Pancreas (tissue), 10 donors: ENCODE measurements at regions not wholly inside any gene's neighbourhood (a gene's known extent, or its start where the extent isn't known, plus 50 kb on each side); places are given as distances from the start of the nearest gene placed in this dataset.

Experiments used
- ATAC-seq, 4 donors: fragments of 200-7000 bp; cut with Tn5 transposase; one replicate each; pipeline versions ENCODE4 v1.8.0 to v1.9.1; 2020; ENCODE audit warnings: mild to moderate bottlenecking in 4 of 4, moderate library complexity in 4 of 4
- DNase-seq, 6 donors: peaks; one replicate each; pipeline ENCODE4 v3.0.0-alpha.2; 2020
- FAIRE-seq: peaks from 2 replicates; lab custom pipeline; 2012; peaks lifted over from hg19 to GRCh38; lab: Jason Lieb, UNC
- H3K27ac ChIP-seq, 4 donors: fragments of 200-600 bp; sonication (generic); 1 replicate in 3 of 4; 2 replicates in 1 of 4; pipeline versions ENCODE4 v1.5.0 to v1.8.0; 2020
- H3K27me3 ChIP-seq, 4 donors: fragments of 200-600 bp; one replicate each; pipeline ENCODE4 v1.8.0; 2021
- H3K36me3 ChIP-seq, 3 donors: fragments of 200-600 bp; sonication (generic) in 1 of 3; one replicate each; pipeline versions ENCODE4 v1.5.0 to v1.8.0; 2020 to 2021
- H3K4me1 ChIP-seq, 3 donors: fragments of 200-600 bp; one replicate each; pipeline ENCODE4 v1.8.0; 2021
- H3K4me3 ChIP-seq, 4 donors: fragments of 200-600 bp; sonication (generic) in 2 of 4; one replicate each; pipeline versions ENCODE4 v1.5.0 to v1.8.0; 2020 to 2021
- H3K9me3 ChIP-seq, 4 donors: fragments of 200-600 bp; one replicate each; pipeline ENCODE4 v1.8.0; 2021
- WGBS, 2 donors: extraction: QIAGEN DNeasy Blood & Tissue Kit; methylation state at CpG; one replicate each; pipeline ENCODE4 v1.1.7; 2013; 5-methylcytosine and 5-hydroxymethylcytosine counted together
- intact Hi-C, 3 donors: fragments of 100-400 bp; cut with DNase I; formaldehyde crosslinking; loops; one replicate each; pipeline versions ENCODE4 v1.11.1 to v1.14.2; 2022
- TF ChIP-seq, protein P1 (sequence below), 4 donors: fragments of 200-600 bp; sonication (generic) in 3 of 4; IDR thresholded peaks; one replicate each; pipeline versions ENCODE4 v1.5.0 to v1.8.0; 2021; ENCODE audit warnings: antibody characterized with exemption in 4 of 4
- donor health status: healthy with polysubstance abuse.
- donor health status: DM: no; HTN: no; CAD: no; lungs with moderate emphysema.
- donor health status: DM: no; HTN: no; CAD: no.
- donor health status: control.
- donor health status: control.
- donor health status: Bipolar disorder and iron deficiency.
- donor health status: DM: yes; HTN: yes; CAD: no.
- donor health status: DM: no; HTN: no; CAD: no.
- donor health status: DM: no; HTN: no; CAD: no.
- donor health status: DM: yes; HTN: yes; CAD: no.

DNA sequence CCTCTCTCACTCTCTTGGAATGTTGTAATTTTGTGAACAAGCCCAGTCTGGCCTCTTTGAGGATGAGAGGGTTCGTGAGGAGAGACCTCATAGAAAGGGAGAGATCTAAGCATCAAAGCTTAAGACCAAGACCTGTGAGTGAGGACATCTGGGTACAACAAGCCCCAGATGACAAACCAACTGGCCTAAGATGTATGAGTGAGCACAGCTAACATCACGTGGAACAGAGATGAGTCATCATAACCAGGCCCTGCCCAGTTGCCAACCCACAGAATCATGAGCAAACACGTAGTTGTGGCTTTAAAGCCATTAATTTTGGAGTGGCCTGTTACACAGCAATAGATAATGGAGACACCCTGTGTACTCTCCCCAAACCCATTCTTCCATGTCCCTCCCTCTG lies 439.1 kb upstream of the KIF2A start:
- H3K9me3 ChIP-seq, result no peaks in the 10 kb centered on the region
- intact Hi-C loops, result no loop called here
- WGBS, 2 donors, result 61% methylated on average over 3 of the region's 3 CpGs
- no peak for FAIRE-seq
- H3K27ac ChIP-seq, result no peak overlapping the region
- H3K4me1 ChIP-seq, result no peaks in the 10 kb centered on the region
- H3K27me3 ChIP-seq, result no peaks in the 10 kb centered on the region
- no peak overlapping the region for H3K4me3 ChIP-seq
- ATAC-seq, result peak in 2 of 4 donors; percentile 26 to 56
- DNase-seq, result no peak
- TF ChIP-seq, protein P1, sequence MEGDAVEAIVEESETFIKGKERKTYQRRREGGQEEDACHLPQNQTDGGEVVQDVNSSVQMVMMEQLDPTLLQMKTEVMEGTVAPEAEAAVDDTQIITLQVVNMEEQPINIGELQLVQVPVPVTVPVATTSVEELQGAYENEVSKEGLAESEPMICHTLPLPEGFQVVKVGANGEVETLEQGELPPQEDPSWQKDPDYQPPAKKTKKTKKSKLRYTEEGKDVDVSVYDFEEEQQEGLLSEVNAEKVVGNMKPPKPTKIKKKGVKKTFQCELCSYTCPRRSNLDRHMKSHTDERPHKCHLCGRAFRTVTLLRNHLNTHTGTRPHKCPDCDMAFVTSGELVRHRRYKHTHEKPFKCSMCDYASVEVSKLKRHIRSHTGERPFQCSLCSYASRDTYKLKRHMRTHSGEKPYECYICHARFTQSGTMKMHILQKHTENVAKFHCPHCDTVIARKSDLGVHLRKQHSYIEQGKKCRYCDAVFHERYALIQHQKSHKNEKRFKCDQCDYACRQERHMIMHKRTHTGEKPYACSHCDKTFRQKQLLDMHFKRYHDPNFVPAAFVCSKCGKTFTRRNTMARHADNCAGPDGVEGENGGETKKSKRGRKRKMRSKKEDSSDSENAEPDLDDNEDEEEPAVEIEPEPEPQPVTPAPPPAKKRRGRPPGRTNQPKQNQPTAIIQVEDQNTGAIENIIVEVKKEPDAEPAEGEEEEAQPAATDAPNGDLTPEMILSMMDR (IDR thresholded peaks at IDR 0.05), result no peak
- H3K36me3 ChIP-seq, result no peaks in the 10 kb centered on the region

DNA sequence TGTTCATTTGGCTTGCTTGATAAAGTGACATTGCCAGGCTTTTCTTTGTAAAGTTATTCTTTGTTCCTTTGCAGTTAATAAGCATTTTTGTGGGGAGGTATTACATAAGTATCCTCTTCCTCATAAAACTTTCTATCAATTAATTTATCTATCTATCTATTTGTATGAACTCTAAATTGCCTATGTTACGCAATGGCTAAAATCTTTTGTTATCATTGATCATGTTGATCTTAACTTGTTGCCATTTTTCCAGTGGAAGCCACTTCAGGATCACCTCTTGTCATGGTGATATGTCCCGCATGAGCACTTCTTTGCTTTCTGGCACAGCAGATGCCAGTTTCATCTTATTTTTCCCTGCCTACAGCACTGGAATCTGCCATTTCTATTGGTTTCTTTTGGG lies 436.7 kb upstream of the KIF2A start:
- Histone ChIP-seq H3K27me3 (no peaks in the 10 kb centered on the region), H3K36me3 (no peaks in the 10 kb centered on the region), H3K4me3 (no peak overlapping the region), H3K27ac (no peak overlapping the region), H3K9me3 (no peaks in the 10 kb centered on the region), H3K4me1 (no peaks in the 10 kb centered on the region)
- 92 to 100% methylated on average over 2 of the region's 2 CpGs for WGBS, 2 donors
- no peak for DNase-seq
- TF ChIP-seq, protein P1 (IDR thresholded peaks at IDR 0.05), result no peak
- intact Hi-C loops, result no loop called here
- ATAC-seq, result no peak
- no peak for FAIRE-seq

DNA sequence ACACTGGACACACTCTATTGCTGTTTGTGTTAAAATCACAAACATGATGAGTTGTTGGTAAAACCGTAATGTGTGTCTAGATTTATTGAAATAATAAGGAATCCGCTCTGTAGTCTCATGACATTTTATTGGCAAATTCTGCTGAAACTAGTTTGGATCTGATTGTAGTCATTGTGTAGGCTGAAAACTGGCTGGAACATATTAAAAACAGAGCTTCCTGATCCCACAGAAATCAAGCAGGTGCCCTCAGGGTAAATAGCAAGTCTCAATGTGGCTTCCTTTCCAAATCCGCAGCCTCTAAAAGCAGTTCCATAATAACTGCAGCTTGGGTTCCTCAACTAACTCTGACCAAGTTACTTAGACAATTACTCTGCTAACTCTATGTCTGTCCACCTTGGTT lies 427.5 kb upstream of the KIF2A start:
- no peak overlapping the region for H3K27ac ChIP-seq
- 95 to 97% methylated on average over 3 of the region's 3 CpGs for WGBS, 2 donors
- no peak for FAIRE-seq
- no peaks in the 10 kb centered on the region for H3K27me3 ChIP-seq
- H3K4me3 ChIP-seq, result no peak overlapping the region
- no peaks in the 10 kb centered on the region for H3K4me1 ChIP-seq
- no peaks in the 10 kb centered on the region for H3K36me3 ChIP-seq
- DNase-seq, result no peak
- H3K9me3 ChIP-seq, result no peaks in the 10 kb centered on the region
- no peak for ATAC-seq
- intact Hi-C loops, result no loop called here
- TF ChIP-seq, protein P1 (IDR thresholded peaks at IDR 0.05), result no peak

DNA sequence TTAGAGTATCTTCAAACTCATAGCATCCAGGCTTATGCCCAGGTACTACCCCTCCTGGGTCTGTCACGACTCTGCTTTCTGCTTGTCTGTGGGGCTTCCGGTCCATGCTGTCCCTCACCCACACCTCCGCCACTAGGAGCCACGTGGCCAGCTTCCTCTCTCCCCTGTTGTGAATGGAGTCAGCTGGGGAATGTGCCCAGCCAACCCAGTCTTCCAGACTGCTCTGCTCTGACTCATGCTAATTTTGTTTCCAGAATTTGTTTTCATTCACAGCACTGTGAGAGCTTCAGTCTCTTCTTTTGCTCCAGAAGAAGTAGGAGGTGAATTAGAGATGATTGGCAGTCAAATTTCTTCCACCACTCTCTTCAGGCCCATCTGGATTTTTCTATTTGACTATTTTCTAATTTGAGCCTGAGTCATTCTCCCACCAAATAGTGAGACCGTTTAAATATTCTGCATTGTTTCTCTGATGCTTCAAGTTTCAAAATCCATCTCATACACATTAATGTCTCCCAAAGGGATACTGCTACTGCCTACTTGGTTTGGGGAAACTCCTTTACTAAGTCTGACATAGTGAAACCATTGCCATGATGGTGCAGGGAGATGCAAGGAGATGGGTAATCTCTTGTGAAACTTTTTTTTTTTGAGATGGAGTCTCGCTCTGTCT lies 424.1 kb upstream of the KIF2A start:
- Histone ChIP-seq H3K27me3 (no peaks in the 10 kb centered on the region), H3K36me3 (no peaks in the 10 kb centered on the region), H3K4me3 (no peak overlapping the region), H3K9me3 (no peaks in the 10 kb centered on the region), H3K27ac (no peak overlapping the region), H3K4me1 (no peaks in the 10 kb centered on the region)
- FAIRE-seq, result no peak
- TF ChIP-seq, protein P1 (IDR thresholded peaks at IDR 0.05), result no peak
- WGBS, 2 donors, result 63 to 72% methylated on average over 6 of the region's 6 CpGs
- DNase-seq, result no peak
- ATAC-seq, result peak in 1 of 4 donors; percentile 33
- intact Hi-C loops, result no loop called here

DNA sequence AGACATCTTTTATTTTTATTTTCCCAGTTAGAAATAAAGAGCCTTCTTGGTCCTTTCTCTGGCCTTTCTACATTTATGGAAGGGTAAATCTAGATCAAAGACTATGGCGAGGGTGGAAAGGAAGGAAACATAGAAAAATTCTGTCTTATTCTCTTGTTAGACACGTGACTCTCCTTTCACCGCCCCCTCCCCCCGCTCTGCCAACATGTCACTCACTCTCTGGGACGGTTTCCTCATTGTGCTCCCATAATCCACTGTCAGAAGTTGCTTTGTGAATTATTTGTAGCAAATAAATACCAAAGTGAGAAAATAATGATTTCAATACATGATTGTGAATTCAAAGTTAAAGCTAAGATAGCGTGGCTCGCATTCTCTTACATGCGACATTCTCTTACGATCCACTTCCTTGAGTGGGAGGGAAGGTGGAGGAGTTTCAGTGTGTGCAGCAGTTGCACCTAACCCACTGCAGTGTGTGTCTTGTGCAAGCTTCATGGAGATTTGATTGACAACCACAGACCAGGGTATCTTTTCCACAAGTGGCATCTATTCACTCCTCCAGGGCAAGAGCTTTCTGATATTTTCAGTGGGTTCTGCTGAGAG lies 423.0 kb upstream of the KIF2A start:
- WGBS, 2 donors, result 83 to 84% methylated on average over 9 of the region's 9 CpGs
- ATAC-seq (no peak), DNase-seq (no peak), FAIRE-seq (no peak)
- Histone ChIP-seq H3K4me3 (no peak overlapping the region), H3K36me3 (no peaks in the 10 kb centered on the region), H3K27ac (no peak overlapping the region), H3K4me1 (no peaks in the 10 kb centered on the region), H3K9me3 (no peaks in the 10 kb centered on the region), H3K27me3 (no peaks in the 10 kb centered on the region)
- intact Hi-C loops, result no loop called here
- TF ChIP-seq, protein P1 (IDR thresholded peaks at IDR 0.05), result no peak
